NCI-H1930 (cell line): ENCODE measurements at regions not wholly inside any gene's neighbourhood (a gene's known extent, or its start where the extent isn't known, plus 50 kb on each side); places are given as distances from the start of the nearest gene placed in this dataset.
"Not testable (repeated sequence)": the region's sequence is repeated elsewhere in the genome, so short reads cannot be mapped to it uniquely, and the experiment has no call there.

Experiments
- DNase-seq, 2 experiments: peaks; one replicate each; lab custom pipeline; 2025; lab: John Stamatoyannopoulos, UW

DNA sequence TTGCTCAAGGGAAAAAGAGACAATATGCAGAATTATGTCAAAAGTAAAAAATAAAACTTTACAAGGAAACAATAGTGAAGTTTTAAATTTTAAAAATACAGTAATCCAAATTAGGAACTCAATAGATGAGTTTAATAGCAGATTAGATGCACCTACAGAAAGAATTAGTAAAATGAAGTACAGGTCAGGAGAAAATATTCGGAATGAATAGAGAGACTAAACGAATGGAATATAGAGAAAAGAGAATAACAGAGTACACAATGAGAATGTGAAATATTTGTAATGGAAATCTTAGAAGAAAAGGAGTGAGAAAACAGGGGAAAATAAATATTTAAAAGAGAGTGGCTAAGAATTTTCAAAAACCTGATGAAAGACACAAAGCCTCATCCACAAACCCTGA, 275.7 kb upstream of the MMADHC start:
- DNase-seq: no peak

- DNase-seq: no peak
Measured at GRCh38 chr2:149861034-149861433, 273.5 kb upstream of the MMADHC start.

DNA sequence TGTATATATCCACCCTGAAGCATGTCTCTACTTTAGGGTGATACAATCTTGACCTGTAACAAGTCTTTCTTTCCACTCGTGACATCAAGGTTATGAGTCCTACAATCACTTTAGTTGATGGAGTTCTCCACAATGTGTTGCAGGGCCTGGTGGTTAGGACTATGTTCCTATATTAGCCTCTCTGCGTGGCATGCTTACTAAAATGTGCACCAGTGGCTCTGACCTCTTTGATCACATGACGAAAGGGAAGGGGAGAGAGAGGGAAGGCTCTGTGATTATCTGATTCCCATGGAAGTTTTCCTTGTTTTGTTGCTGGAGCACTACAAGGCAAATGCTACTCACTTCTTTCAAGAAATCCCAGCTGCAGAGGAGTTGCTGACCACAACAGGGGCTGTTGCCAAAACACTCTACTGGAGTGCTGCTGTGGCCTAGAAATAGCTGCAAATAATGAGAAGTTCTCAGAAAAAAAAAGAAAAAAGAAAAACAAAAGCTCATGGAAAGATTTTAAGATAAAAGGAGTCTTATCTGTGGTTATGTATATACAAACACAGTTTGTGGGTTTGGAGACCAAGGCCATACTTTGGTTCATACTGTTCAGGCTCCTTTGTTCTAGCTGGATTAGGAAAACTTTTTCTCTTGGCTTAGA, 272.8 kb upstream of the MMADHC start:
- no peak for DNase-seq

DNA sequence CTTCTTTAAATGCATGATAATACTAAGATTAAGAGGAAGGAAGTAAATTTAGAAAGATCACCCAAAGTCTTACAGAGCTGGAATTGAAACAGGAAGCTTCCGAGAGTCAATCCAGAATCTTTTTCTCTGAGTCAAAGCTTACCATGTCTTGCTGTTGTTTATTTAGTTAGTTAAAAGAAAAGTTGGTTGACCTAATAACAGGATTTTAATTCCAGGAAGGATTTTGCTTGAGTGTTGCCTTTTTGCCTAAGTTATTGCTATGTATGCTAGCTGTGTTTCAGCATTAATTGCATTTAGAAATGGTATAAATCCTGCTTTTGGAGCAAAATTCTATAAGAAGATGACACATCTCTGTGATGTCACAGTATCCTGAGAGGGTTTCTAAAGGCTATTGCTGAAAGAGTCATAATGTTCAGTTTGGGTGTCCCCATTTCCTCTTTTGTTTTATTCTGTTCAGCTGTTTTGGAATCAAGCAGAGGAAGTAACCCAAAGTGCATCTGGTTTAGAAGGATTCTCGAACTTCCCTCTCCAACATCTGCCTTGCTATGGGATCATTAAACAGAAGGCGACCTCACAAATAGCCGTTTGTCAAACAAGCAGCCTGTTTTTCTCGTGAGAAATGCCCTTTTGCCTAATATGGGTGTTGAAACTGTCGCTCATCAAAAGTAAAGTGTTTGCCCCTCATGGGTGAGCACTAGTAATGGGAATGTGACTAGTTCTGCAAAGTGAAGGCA, 271.5 kb upstream of the MMADHC start:
- no peak for DNase-seq

GRCh38 chr2:149858216-149858615, 270.6 kb upstream of the MMADHC start:
- no peak for DNase-seq

DNA sequence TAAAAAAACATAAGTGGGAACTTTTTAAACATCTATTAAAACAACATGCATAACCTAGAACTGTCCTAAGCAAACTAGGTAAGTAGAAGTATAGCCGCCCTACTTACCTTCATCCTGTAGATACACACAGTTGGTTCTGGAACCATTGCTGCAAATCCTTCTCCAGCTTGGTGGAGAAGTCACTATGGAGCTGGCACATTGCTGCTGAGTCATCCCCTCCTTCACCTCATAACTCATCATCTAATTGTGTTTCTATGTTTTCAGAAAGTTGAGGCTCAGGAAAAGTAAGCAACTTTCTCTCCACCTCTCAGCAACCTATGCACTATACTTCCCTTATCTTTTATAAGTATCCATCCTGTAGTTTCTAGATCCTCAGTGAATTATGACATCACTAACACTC, 269.8 kb upstream of the MMADHC start:
- DNase-seq: no peak

DNA sequence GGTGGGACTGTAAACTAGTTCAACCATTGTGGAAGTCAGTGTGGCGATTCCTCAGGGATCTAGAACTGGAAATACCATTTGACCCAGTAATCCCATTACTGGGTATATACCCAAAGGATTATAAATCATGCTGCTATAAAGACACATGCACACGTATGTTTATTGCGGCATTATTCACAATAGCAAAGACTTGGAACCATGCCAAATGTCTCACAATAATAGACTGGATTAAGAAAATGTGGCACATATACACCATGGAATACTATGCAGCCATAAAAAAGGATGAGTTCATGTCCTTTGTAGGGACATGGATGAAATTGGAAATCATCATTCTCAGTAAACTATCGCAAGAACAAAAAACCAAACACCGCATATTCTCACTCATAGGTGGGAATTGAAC, 268.3 kb upstream of the MMADHC start:
- not testable (repeated sequence) for DNase-seq

DNA sequence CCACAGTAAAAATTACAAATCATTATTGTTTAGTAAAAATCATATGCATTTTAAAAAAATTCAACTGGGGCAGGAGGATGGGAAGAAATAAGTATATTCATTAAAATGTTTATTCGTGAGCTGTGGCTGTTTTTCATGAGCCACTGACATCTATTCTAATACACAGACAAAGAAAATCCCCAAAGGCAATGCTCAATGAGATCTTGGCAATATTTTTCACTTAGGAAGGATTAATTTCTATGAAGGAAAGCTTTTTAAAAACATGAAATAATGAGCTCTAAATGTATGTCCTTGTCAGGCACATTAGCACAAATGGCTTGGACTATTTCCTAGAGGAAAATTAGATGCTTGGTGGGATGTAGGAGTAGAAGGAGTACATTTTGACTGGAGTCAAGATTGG, 262.0 kb upstream of the MMADHC start:
- no peak for DNase-seq

GRCh38 chr2:149849136-149849535, 261.6 kb upstream of the MMADHC start:
- no peak for DNase-seq

- DNase-seq: no peak
Measured at GRCh38 chr2:149841396-149841795, 253.8 kb upstream of the MMADHC start.

DNA sequence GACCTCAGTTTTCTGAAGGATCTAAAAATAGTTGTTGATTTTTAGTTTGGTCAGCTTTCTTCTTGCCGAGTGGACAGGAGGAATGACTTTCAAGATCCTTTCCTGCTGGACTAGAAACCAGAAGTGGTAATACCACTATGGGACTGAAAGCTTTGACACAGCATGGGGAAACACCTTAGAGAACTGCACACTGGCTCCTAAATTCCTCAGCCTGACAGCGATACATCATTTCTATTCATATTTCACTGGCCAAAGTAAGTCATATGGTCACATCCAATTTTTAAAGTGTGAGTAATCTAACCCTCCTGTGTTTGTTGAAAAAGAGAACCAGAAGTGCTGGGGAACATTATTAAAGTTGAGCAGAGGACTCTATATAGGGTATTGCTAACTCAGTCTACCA, 244.7 kb upstream of the MMADHC start:
- no peak for DNase-seq

DNA sequence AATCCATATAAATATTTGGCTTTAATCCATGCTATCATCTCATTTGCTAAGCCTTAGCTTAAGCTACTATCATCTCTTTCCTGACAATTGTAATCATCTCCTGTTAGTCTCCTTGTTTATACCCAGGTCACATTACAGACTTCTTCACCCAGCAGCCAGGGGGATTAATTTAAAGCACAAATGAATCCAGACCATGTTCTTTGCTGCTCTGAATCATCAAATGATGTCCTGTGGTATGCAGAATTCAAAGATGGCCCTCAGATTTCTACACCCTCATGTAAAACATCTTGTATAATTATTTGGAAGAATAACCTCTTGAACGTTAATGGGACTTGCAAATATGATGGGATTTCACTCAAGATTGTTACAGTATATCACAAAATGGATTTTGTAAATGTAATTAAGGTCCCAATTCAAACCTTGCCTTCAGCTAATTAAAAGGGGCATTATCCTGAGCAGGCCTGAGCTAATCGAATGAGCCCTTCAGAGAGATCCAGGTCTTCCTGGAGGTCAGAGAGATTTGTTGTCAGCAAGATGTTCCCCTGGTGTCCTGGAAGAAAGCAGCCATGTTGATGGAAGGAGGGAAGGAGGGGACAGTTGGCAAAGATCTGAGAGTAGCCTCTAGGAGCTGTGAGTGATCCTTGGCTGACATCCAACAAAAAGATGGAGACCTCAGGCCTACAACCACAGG, 241.1 kb upstream of the MMADHC start:
- no peak for DNase-seq

DNA sequence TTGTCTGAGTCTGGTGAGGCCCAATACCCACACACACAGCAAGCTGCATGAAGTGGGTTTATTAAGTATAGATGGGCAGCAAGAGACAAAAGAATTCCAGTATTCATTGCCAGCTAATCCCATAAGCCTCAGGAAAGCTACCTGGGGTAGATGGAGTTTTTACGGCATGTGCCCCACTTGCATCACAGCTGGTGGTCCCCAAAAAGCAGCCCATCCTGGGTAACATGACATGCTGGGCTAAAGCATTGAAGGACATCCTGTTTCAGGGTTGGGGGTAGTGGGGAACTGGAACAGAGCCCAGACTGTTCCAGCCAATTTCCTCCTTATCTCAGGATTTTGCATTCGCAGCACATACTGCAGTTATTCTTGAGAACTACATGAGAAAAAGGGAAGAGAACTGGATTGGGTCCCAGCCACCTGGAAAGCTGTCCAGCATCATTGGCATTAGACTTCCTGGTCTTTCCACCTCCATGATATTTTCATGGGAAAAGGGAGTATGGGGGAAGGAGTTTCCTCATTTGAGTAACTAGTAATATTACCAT, 240.1 kb upstream of the MMADHC start:
- DNase-seq: no peak

- no peak for DNase-seq
Measured at GRCh38 chr2:149826471-149827125, 239.0 kb upstream of the MMADHC start.

GRCh38 chr2:149825473-149825872, 237.9 kb upstream of the MMADHC start:
- no peak for DNase-seq

DNA sequence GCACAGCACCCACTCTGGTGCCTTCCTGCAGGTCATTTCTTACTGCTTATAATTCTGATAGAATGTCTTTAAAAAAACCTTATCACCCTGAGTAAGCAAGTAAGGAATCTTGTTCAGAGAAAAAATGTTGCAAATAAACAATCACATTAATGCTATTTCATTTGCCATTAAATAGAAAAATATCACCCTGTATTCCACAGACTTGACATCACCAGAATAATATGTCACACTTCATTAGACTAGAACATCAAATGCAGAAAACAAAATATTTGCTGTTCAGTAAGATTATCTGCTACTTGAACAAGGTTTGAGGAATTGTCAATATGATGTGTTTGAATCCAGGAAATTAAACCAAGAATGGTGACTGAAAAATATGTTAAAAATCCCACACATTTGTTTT, 236.6 kb upstream of the MMADHC start:
- no peak for DNase-seq

DNA sequence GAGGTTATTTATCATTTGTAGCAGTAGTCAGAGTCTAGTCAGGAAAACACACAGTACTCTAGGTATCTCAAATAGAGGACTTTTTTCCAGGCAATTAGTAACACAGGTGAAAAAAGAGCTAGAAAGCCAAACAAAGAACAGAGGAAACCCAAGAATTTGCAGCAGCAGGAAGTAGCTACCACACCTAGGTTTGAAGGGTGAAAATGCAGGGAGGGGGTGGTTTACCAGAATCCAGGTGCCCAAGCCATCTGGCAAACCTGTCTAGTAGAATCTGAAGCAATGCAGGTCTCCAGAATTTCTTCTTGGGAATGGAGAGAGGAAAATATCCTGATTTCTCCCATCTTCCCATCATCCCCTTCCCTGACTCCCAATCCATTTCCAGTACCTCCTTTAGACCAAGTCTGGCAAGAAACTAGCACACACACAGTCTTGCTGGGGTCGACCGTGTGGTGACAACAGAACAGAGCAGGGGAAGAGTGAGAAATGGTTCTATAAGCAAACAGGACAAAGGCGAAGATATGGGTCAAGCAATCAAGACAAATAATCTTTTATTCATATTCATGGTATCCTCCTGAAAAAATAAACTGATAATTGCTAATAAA, 231.9 kb upstream of the MMADHC start:
- no peak for DNase-seq

- no peak for DNase-seq
Measured at GRCh38 chr2:149816756-149817551, 229.4 kb upstream of the MMADHC start.

GRCh38 chr2:149815941-149816340, 228.4 kb upstream of the MMADHC start:
- no peak for DNase-seq

DNA sequence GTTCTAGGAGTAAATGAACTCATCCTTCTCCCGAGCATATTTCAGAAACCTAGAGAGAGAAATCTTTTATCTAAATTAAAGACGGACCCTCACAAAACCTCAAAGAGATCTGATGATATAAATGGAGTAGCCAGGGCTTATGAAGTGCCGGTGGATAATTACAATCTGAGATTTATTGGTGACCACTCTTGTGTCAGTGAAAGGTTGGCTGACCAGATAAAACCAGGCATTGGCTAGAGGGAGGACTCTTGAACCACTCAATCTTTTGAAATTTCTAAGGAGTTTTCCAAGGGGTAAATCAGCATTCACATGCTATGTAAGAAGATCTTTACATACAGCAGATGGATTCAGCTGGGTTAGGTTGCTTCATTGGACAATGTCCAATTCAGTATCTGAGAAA, 227.3 kb upstream of the MMADHC start:
- no peak for DNase-seq

- DNase-seq: no peak
Measured at GRCh38 chr2:149814049-149814448, 226.5 kb upstream of the MMADHC start.
